ENCODE measurements at regions not wholly inside any gene's neighbourhood (a gene's known extent, or its start where the extent isn't known, plus 50 kb on each side); places are given as distances from the start of the nearest gene placed in this dataset.

DNA sequence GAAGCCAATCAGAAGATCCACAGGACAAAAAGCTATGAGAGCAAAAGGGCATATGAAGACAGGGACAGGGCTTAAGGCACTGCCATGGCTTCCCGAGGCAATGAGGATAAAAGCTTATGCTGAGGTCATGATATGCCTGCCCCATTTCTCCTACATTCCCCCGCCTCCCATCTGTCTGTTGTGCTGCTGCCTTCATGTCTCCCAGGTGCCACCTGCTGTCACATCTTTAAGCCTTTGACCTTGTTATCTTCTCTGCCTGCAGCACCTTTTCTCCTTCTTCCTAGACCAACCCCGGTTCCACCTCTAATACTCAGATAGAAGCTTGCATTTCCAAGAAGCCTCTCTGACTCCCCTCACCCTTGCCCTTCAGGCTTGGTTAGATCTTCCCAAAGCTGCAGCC lies 213.8 kb downstream of the ARRDC4 start:
- TF ChIP-seq, protein P1, sequence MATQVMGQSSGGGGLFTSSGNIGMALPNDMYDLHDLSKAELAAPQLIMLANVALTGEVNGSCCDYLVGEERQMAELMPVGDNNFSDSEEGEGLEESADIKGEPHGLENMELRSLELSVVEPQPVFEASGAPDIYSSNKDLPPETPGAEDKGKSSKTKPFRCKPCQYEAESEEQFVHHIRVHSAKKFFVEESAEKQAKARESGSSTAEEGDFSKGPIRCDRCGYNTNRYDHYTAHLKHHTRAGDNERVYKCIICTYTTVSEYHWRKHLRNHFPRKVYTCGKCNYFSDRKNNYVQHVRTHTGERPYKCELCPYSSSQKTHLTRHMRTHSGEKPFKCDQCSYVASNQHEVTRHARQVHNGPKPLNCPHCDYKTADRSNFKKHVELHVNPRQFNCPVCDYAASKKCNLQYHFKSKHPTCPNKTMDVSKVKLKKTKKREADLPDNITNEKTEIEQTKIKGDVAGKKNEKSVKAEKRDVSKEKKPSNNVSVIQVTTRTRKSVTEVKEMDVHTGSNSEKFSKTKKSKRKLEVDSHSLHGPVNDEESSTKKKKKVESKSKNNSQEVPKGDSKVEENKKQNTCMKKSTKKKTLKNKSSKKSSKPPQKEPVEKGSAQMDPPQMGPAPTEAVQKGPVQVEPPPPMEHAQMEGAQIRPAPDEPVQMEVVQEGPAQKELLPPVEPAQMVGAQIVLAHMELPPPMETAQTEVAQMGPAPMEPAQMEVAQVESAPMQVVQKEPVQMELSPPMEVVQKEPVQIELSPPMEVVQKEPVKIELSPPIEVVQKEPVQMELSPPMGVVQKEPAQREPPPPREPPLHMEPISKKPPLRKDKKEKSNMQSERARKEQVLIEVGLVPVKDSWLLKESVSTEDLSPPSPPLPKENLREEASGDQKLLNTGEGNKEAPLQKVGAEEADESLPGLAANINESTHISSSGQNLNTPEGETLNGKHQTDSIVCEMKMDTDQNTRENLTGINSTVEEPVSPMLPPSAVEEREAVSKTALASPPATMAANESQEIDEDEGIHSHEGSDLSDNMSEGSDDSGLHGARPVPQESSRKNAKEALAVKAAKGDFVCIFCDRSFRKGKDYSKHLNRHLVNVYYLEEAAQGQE (IDR thresholded peaks at IDR 0.05; ENCODE audit: insufficient read depth in 1 of 2, low read depth in 2 of 2, low read length in 2 of 2), result no peak
- TF ChIP-seq POLR2AphosphoS5 (IDR thresholded peaks at IDR 0.05; ENCODE audit: low read depth, low read length) (no peak), SIN3A (IDR thresholded peaks at IDR 0.05; ENCODE audit: borderline replicate concordance, insufficient read depth, low read length) (no peak)

All from PFSK-1 (cell line).